H1 (cell line): ENCODE measurements at regions not wholly inside any gene's neighbourhood (a gene's known extent, or its start where the extent isn't known, plus 50 kb on each side); places are given as distances from the start of the nearest gene placed in this dataset.

ENCODE experiments used
- CTCF ChIA-PET: fragments of 300-600 bp; sonication (Branson Sonifier 250); formaldehyde crosslinking; loops from one replicate; lab custom pipeline; 2021; ENCODE audit not compliant: partially characterized antibody; lab: Charles Lee
- POLR2A ChIA-PET: fragments of 300-600 bp; sonication (Branson Sonifier 250); formaldehyde crosslinking; loops from one replicate; lab custom pipeline; 2021; ENCODE audit warnings: inconsistent platforms; ENCODE audit not compliant: partially characterized antibody; lab: Charles Lee
- DNase-seq, 2 experiments: peaks; one replicate each; pipeline versions ENCODE4 v3.0.0 to v3.0.0-alpha.2; 2010 to 2022; ENCODE audit warnings: low spot score in 2 of 2, low read depth in 1 of 2, mixed read lengths in 1 of 2
- FAIRE-seq: peaks from 2 replicates; lab custom pipeline; 2011; peaks lifted over from hg19 to GRCh38; lab: Jason Lieb, UNC
- H2AFZ ChIP-seq: 2 replicates; pipeline ENCODE4 v1.8.1; 2012; ENCODE audit warnings: low read length, inconsistent platforms
- H2AK5ac ChIP-seq: 2 replicates; pipeline ENCODE4 v1.6.1; 2013; ENCODE audit warnings: low read depth, low read length
- H2BK120ac ChIP-seq: replicated peaks from 2 replicates; pipeline ENCODE3; 2013; ENCODE audit warnings: low read depth, low read length, inconsistent platforms
- H2BK12ac ChIP-seq: 2 replicates; pipeline ENCODE4 v1.6.1; 2013; ENCODE audit warnings: low read depth, low read length
- H2BK15ac ChIP-seq: 2 replicates; pipeline ENCODE4 v1.6.1; 2013; ENCODE audit warnings: low read length
- H2BK20ac ChIP-seq: 2 replicates; pipeline ENCODE4 v1.6.1; 2013; ENCODE audit warnings: low read length
- H2BK5ac ChIP-seq: 2 replicates; pipeline ENCODE4 v1.6.1; 2013; ENCODE audit warnings: low read depth, low read length
- H3K14ac ChIP-seq: 2 replicates; pipeline ENCODE4 v1.6.1; 2013; ENCODE audit warnings: inconsistent platforms; ENCODE audit not compliant: insufficient read length
- H3K18ac ChIP-seq: 2 replicates; pipeline ENCODE4 v1.6.1; 2013; ENCODE audit warnings: low read length; ENCODE audit errors: extremely low read depth
- H3K23ac ChIP-seq: 2 replicates; pipeline ENCODE4 v1.6.1; 2013; ENCODE audit warnings: inconsistent platforms; ENCODE audit not compliant: insufficient read length
- H3K23me2 ChIP-seq: 2 replicates; pipeline ENCODE4 v1.6.1; 2013; ENCODE audit warnings: low read depth, low read length
- H3K27ac ChIP-seq: 2 replicates; pipeline ENCODE4 v1.6.1; 2011; ENCODE audit warnings: low read depth, low read length, inconsistent platforms
- H3K27me3 ChIP-seq, 4 experiments: replicated peaks in 1 of 4; 1 replicate in 1 of 4; 2 replicates in 3 of 4; pipeline versions ENCODE4 v1.6.1 to v1.8.1; 2011 to 2013; ENCODE audit warnings: low read length in 3 of 4, mild to moderate bottlenecking in 3 of 4, inconsistent platforms in 2 of 4, mixed read lengths in 2 of 4, moderate library complexity in 1 of 4; ENCODE audit not compliant: control insufficient read depth in 3 of 4, insufficient read depth in 3 of 4; ENCODE audit errors: extremely low read depth in 1 of 4
- H3K36me3 ChIP-seq, 4 experiments: 2 replicates each; pipeline versions ENCODE4 v1.6.1 to v1.8.1; 2011 to 2013; ENCODE audit warnings: mild to moderate bottlenecking in 4 of 4, low read length in 3 of 4, moderate library complexity in 2 of 4, control low read depth in 1 of 4, inconsistent platforms in 1 of 4; ENCODE audit not compliant: insufficient read depth in 4 of 4, control insufficient read depth in 2 of 4
- H3K4ac ChIP-seq: replicated peaks from 2 replicates; pipeline ENCODE3; 2013; ENCODE audit warnings: low read length, low read depth, mixed read lengths, inconsistent platforms; ENCODE audit not compliant: insufficient read length
- H3K4me1 ChIP-seq, 4 experiments: replicated peaks in 1 of 4; 1 replicate in 1 of 4; 2 replicates in 3 of 4; pipeline versions ENCODE4 v1.6.1 to v1.8.1; 2011 to 2013; ENCODE audit warnings: low read length in 3 of 4, inconsistent platforms in 2 of 4, mixed read lengths in 1 of 4; ENCODE audit not compliant: insufficient read depth in 4 of 4, control insufficient read depth in 3 of 4
- H3K4me2 ChIP-seq, 2 experiments: 2 replicates each; pipeline versions ENCODE4 v1.6.1 to v1.8.1; 2011 to 2013; ENCODE audit warnings: low read depth in 2 of 2, low read length in 2 of 2, control low read depth in 1 of 2, inconsistent platforms in 1 of 2, mild to moderate bottlenecking in 1 of 2; ENCODE audit not compliant: insufficient read depth in 1 of 2
- H3K4me3 ChIP-seq, 4 experiments: fragments of 200-600, 300-600 bp in 1 of 4; sonication (generic), shearing (Covaris generic), sonication (Bioruptor Twin) in 1 of 4; 2 replicates each; pipeline versions ENCODE4 v1.5.1 to v1.8.1; 2011 to 2016; ENCODE audit warnings: low read length in 4 of 4, low read depth in 3 of 4, control low read depth in 2 of 4, inconsistent platforms in 2 of 4, mild to moderate bottlenecking in 2 of 4, mixed read lengths in 1 of 4, moderate library complexity in 1 of 4; ENCODE audit not compliant: insufficient read depth in 2 of 4; ENCODE audit errors: extremely low read depth in 1 of 4
- H3K56ac ChIP-seq: replicated peaks from 2 replicates; pipeline ENCODE3; 2013; ENCODE audit warnings: low read depth, mild to moderate bottlenecking, mixed read lengths, low read length, inconsistent platforms; ENCODE audit not compliant: insufficient read length
- H3K79me1 ChIP-seq: 2 replicates; pipeline ENCODE4 v1.6.1; 2013; ENCODE audit warnings: low read depth, low read length, control low read depth
- H3K79me2 ChIP-seq, 2 experiments: 2 replicates each; pipeline versions ENCODE4 v1.6.1 to v1.8.1; 2012 to 2013; ENCODE audit warnings: low read length in 2 of 2, mild to moderate bottlenecking in 2 of 2, inconsistent platforms in 1 of 2; ENCODE audit not compliant: insufficient read depth in 2 of 2, control insufficient read depth in 1 of 2
- H3K9ac ChIP-seq, 4 experiments: replicated peaks in 1 of 4; 1 replicate in 1 of 4; 2 replicates in 3 of 4; pipeline versions ENCODE4 v1.6.1 to v1.8.1; 2011 to 2013; ENCODE audit warnings: low read depth in 3 of 4, low read length in 3 of 4, control low read depth in 2 of 4, mild to moderate bottlenecking in 2 of 4, moderate library complexity in 2 of 4, inconsistent platforms in 1 of 4; ENCODE audit errors: extremely low read depth in 1 of 4
- H3K9me3 ChIP-seq, 2 experiments: 2 replicates each; pipeline versions ENCODE4 v1.6.1 to v1.8.1; 2012 to 2013; ENCODE audit warnings: mild to moderate bottlenecking in 2 of 2, moderate library complexity in 2 of 2, control low read depth in 1 of 2, inconsistent platforms in 1 of 2, low read depth in 1 of 2, low read length in 1 of 2, mixed read lengths in 1 of 2; ENCODE audit not compliant: insufficient read depth in 2 of 2
- H4K20me1 ChIP-seq, 2 experiments: replicated peaks in 1 of 2; 2 replicates each; pipeline versions ENCODE3 to v1.8.1; 2011 to 2013; ENCODE audit warnings: inconsistent platforms in 2 of 2, low read length in 2 of 2, mild to moderate bottlenecking in 1 of 2; ENCODE audit not compliant: insufficient read depth in 2 of 2, control insufficient read depth in 1 of 2
- H4K5ac ChIP-seq: 2 replicates; pipeline ENCODE4 v1.6.1; 2013; ENCODE audit warnings: low read length, low read depth, mixed read lengths, inconsistent platforms; ENCODE audit not compliant: insufficient read length
- H4K8ac ChIP-seq: 2 replicates; pipeline ENCODE4 v1.8.0; 2013; ENCODE audit warnings: mild to moderate bottlenecking, moderate library complexity, low read length, inconsistent platforms; ENCODE audit not compliant: insufficient read depth; ENCODE audit errors: extremely low read depth
- H4K91ac ChIP-seq: replicated peaks from 2 replicates; pipeline ENCODE3; 2013; ENCODE audit warnings: low read length, mixed read lengths, inconsistent platforms; ENCODE audit not compliant: insufficient read length
- BRCA1 ChIP-seq: IDR thresholded peaks from 2 replicates; pipeline ENCODE4 v1.6.1; 2012; ENCODE audit warnings: low read depth, low read length, improper control_type of control experiment
- CBX5 ChIP-seq: fragments of 300-800, 300-1000 bp; sonication (generic); IDR thresholded peaks from 2 replicates; pipeline ENCODE4 v1.7.1; 2016; ENCODE audit warnings: antibody characterized with exemption, low read length, low read depth
- EP300 ChIP-seq, 2 experiments: IDR thresholded peaks; 1 replicate in 1 of 2; 2 replicates in 1 of 2; pipeline ENCODE4 v1.6.1; 2011 to 2012; ENCODE audit warnings: low read depth in 2 of 2, low read length in 2 of 2, mild to moderate bottlenecking in 2 of 2, borderline replicate concordance in 1 of 2, inconsistent platforms in 1 of 2, moderate library complexity in 1 of 2
- EZH2 ChIP-seq: fragments of 200-600 bp; sonication (generic); IDR thresholded peaks from 2 replicates; pipeline ENCODE4 v1.7.1; 2012; ENCODE audit warnings: low read depth, mild to moderate bottlenecking, moderate library complexity, low read length, inconsistent platforms; ENCODE audit not compliant: severe bottlenecking
- HDAC2 ChIP-seq, 2 experiments: fragments of 300-600 bp in 1 of 2; sonication (generic) in 1 of 2; IDR thresholded peaks; 2 replicates each; pipeline ENCODE4 v1.6.1; 2011 to 2012; ENCODE audit warnings: low read depth in 2 of 2, low read length in 2 of 2, mild to moderate bottlenecking in 2 of 2, moderate library complexity in 2 of 2, borderline replicate concordance in 1 of 2, inconsistent platforms in 1 of 2
- HDAC6 ChIP-seq: IDR thresholded peaks from one replicate; pipeline ENCODE4 v1.7.1; 2012; ENCODE audit warnings: low read depth, mild to moderate bottlenecking, inconsistent platforms, low read length, moderate library complexity
- SRF ChIP-seq: IDR thresholded peaks from 2 replicates; pipeline ENCODE4 v1.6.1; 2011; ENCODE audit warnings: mild to moderate bottlenecking, low read depth, low read length, moderate library complexity
- WGBS, 2 experiments: shearing (Covaris generic) in 1 of 2; methylation state at CpG; one replicate each; pipeline versions ENCODE4 v1.1.6 to v1.1.7; 2013 to 2015; ENCODE audit warnings: low lambda C conversion rate in 2 of 2, mixed read lengths in 2 of 2, inconsistent platforms in 1 of 2, low coverage in 1 of 2, missing lambda C conversion rate in 1 of 2; ENCODE audit not compliant: insufficient replicate concordance in 2 of 2, insufficient coverage in 1 of 2, insufficient read length in 1 of 2; ENCODE audit errors: extremely low coverage in 1 of 2, missing lambda C conversion rate in 1 of 2; 5-methylcytosine and 5-hydroxymethylcytosine counted together
- TF ChIP-seq, protein P1 (sequence below): IDR thresholded peaks from 2 replicates; pipeline ENCODE4 v1.6.1; 2012; ENCODE audit warnings: inconsistent platforms

GRCh38 chr6:2534406-2535042, 216.2 kb downstream of the MYLK4 start:
- no peak overlapping the region for H4K91ac ChIP-seq
- H3K27ac ChIP-seq = no peak overlapping the region
- H3K4ac ChIP-seq = no peak overlapping the region
- H3K36me3 ChIP-seq = no peaks in the 10 kb centered on the region
- H3K56ac ChIP-seq = no peak overlapping the region
- POLR2A ChIA-PET = no interaction called here
- H3K18ac ChIP-seq = no peak overlapping the region
- no peak overlapping the region for H3K4me2 ChIP-seq
- CTCF ChIA-PET = interaction anchor here (0.8 to 1.4 kb wide), 2 partner anchors 65 to 88 kb away, joined by 3 read pairs; no protein-coding TSS in a partner anchor
- H3K4me3 ChIP-seq = no peak overlapping the region
- no peaks in the 10 kb centered on the region for H3K79me2 ChIP-seq
- H3K27me3 ChIP-seq = no peaks in the 10 kb centered on the region
- WGBS, 2 experiments = 95% methylated on average over 5 of the region's 5 CpGs; no CpG with 5 or more reads in 1 of the 2 experiments
- H4K5ac ChIP-seq = no peak overlapping the region
- no peaks in the 10 kb centered on the region for H3K4me1 ChIP-seq
- H2BK15ac ChIP-seq = no peak overlapping the region
- H2AFZ ChIP-seq = peak overlapping the region; percentile 89; the same call in 1 of the 2 replicates
- TF ChIP-seq CBX5 = no peak
- TF ChIP-seq, protein P1, sequence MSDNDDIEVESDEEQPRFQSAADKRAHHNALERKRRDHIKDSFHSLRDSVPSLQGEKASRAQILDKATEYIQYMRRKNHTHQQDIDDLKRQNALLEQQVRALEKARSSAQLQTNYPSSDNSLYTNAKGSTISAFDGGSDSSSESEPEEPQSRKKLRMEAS = no peak
- no peak for TF ChIP-seq EZH2
- no peak for TF ChIP-seq SRF
- no peak for TF ChIP-seq HDAC2 (IDR thresholded peaks at IDR 0.05; ENCODE audit: borderline replicate concordance in 1 of 2, low read depth in 2 of 2, low read length in 2 of 2)
- TF ChIP-seq BRCA1 = no peak
- no peak for TF ChIP-seq EP300 (IDR thresholded peaks at IDR 0.05; ENCODE audit: borderline replicate concordance in 1 of 2, low read depth in 2 of 2, low read length in 2 of 2)
- no peak for TF ChIP-seq HDAC6
- H3K79me1 ChIP-seq = no peaks in the 10 kb centered on the region
- no peak overlapping the region for H3K14ac ChIP-seq
- H3K9me3 ChIP-seq = no peaks in the 10 kb centered on the region
- no peaks in the 10 kb centered on the region for H4K20me1 ChIP-seq
- no peaks in the 10 kb centered on the region for H3K23me2 ChIP-seq
- no peak overlapping the region for H3K9ac ChIP-seq
- no peak for DNase-seq
- H2BK5ac ChIP-seq = no peak overlapping the region
- H2AK5ac ChIP-seq = no peak overlapping the region
- no peak overlapping the region for H3K23ac ChIP-seq
- no peak for FAIRE-seq
- no peak overlapping the region for H4K8ac ChIP-seq
- no peak overlapping the region for H2BK12ac ChIP-seq
- H2BK120ac ChIP-seq = no peak overlapping the region
- no peak overlapping the region for H2BK20ac ChIP-seq
